GM18499 (cell line): ENCODE measurements at regions not wholly inside any gene's neighbourhood (a gene's known extent, or its start where the extent isn't known, plus 50 kb on each side); places are given as distances from the start of the nearest gene placed in this dataset.

Source experiments
- ATAC-seq: cut with Tn5 transposase; IDR thresholded peaks from one replicate; pipeline ENCODE4 v1.9.1; 2021; ENCODE audit warnings: moderate number of reproducible peaks; ENCODE audit not compliant: insufficient read depth, unreplicated experiment

DNA sequence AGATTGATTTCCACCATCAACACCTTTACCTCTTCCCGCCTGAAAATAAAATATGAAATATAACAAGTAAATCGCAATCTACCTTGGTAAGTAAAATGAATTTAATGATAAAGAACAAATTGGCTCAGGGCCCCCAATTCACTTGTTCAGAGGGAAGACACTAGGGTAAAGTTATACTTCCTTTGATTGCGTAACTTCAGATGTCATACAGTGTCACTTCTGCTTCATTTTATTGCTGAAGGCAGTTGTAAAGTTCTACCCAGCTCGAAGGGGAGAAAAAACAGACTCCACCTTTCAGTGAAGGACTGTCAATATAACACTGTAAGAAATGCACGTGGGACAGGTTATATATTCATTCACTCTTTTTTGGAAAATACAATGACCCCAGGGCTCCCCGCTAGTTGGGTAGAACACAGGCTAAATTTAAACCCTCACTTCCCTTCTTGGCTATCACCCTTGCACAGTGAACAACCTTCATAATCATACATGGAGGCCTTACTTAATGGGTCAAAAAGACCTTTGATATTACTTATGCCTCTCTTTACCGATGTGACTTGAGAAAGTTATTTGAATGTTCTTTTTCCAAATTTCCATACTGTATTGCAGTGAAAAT, 848.8 kb downstream of the MAT2B start:
- ATAC-seq, result no peak

- no peak for ATAC-seq
These were observed 849.9 kb downstream of the MAT2B start for GRCh38 chr5:164355267-164355830.

DNA sequence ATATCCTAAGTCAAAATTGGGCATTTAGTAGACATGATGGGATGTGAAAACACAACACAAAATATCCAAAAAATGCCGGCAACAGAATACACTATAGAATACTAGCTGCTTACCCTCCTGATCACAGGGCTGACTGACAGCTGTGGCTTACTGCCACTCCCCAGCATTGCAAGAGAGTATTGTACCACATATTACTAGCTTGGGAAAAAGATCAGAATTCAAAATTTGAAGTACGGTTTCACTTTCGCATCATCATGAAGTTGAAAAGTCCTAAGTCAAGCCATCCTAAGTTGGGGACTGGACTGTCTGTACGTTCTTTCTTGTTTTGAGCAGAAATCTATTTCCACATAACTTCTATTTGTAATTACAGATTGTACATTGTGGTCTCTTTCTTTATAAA, 851.4 kb downstream of the MAT2B start:
- no peak for ATAC-seq

GRCh38 chr5:164357395-164358033, 852.1 kb downstream of the MAT2B start:
- ATAC-seq, result no peak

DNA sequence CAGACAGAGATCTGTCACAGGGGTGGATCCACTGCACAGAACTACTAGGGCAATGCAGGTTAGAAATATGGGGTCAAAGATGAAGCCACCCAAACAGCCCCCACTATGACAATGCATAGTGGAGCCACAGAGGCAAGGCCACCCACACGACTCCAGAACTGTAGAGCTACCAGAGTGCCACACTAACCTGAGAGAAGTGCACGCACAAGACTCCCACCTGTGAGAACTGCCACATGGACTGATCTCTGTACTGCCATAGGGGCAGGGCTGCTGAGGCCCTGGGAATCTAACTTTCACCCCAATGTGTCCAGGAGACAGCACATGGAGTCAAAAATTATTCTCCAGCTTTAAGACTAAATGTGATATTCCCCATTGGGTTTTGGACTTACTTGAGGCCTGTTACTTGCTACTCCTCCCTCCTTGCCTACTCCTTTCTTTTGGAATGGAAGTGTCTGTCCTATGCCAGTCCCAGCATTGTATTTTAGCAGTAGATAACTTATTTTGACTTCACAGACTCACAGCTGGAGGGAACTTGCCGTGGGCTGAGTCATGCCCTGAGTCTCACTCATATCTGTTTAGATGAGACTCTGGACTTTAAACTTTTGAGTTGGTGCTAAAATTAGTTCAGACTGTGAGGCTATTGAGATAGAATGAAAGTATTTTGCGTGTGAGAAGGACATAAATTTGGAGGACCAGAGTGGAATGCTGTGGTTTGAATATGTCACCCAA, 853.3 kb downstream of the MAT2B start:
- ATAC-seq, result peak; percentile 53

DNA sequence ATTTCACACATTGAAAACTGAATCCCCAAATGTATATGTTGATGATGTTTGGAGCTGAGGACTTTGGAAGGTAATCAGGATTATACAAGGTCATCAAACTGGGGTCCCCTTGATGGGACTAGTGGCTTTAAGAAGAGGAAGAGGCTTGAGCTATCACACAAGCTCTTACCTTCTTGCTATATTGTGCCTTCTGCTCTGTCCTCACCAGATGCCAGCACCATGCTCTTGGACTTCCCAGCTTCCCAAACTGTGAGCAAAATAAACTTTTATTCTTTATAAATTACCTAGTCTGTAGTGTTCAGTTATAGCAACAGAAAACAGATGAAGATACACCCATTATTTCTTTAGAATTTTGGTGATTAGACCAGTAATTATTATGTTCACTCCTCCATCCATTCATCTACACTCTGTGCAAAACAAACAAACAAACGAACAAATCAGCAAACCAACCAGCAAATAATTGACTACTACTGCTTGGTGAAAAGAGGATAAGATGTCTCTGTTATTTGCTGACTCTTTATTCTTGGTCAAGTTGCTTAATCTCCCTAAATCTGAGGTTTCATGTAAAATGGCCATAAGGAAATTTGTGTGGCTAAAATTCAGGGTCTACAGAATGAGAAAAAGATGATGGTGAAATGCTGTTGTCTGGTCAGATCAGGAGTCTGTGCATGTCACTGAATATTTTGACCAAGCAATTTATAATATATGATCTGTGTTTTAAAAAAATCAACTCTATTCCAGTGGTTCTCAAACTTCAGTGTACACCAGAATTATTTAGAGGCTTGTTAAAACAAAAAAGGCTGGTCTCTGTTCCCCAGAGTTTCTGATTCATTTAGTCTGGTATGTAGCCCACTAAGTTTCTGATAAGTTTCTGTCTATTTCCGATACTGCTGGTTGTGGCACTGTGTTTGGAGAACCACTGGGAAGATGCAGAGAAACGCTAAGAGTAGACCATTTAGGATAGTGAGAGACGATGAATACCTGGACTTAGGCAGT, 854.1 kb downstream of the MAT2B start:
- peak; percentile 12 for ATAC-seq

DNA sequence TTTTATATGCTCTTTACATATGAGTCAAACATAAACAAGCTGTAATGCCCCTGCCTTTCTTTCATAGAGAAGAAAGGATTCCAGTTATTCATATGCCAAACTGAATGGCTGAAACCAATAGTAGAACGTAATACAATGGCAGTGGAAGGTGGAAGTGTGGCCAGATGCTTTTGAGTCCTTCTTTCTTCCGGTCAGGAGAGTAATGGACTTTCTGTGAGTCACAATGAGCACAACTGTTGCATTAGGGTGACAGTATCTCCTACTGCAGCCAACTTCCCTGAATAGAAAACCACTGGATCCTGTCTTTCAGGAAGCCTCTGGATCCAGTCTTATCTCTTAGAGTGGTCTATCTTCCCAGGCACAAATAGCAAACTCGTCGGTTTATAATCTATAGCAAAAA, 855.2 kb downstream of the MAT2B start:
- no peak for ATAC-seq

GRCh38 chr5:164361986-164362385, 856.6 kb downstream of the MAT2B start:
- ATAC-seq, result no peak

DNA sequence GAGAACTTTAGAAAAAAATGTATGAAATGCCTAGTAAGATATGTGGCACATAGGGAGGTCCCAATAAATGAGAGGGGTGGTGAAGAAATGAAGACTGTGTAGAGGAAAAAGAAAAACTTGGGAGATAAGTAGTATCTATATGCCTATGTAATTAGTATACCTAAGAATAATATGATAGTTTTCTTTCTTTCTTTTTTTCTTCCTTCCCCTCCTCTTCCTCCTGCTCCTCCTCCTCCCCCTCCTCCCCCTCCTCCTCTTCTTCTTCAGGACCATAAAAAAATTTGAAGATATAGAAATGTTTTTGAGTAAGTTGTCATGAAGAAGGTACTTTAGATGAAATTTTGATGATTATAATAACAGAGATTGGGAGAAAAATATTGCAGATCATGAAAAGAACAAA, 857.4 kb downstream of the MAT2B start:
- no peak for ATAC-seq

- no peak for ATAC-seq
These were observed 859.1 kb downstream of the MAT2B start for GRCh38 chr5:164364237-164365208.

DNA sequence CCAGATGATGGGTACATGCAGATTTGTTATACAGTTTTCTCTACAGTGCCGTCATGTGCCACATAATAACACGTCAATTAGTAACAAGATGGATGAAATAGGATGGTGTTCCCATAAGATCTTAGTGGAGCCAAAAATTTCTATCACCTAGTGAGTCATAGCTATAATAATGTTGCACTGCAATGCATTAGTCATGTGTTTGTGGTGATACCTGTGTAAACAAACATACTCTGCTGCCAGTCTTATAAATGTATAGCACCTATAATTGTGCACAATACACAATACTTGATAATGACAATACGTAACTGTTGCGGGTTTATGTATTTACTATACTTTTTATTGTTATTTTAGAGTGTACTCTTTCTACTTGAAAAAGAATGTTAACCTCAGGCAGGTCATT, 865.4 kb downstream of the MAT2B start:
- no peak for ATAC-seq

DNA sequence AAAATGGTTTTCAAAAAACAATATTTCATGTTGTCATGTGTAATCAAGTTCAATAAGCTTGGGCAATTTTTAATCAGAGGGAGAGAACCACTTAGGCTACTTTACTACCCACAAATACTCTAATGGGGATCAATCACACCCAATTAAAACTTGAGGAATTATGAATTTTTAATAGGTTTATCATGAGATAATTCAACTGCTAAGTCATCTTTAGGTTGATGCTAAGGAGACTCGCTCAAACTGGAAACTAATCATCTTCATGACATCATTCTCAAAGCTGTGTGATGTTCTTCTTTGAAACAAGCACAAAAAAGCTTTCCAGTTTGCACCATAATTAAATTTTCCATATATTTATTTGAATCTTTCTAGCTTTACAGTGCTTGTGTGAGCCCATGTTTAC, 867.5 kb downstream of the MAT2B start:
- no peak for ATAC-seq

GRCh38 chr5:164373876-164374275, 868.5 kb downstream of the MAT2B start:
- ATAC-seq, result no peak

DNA sequence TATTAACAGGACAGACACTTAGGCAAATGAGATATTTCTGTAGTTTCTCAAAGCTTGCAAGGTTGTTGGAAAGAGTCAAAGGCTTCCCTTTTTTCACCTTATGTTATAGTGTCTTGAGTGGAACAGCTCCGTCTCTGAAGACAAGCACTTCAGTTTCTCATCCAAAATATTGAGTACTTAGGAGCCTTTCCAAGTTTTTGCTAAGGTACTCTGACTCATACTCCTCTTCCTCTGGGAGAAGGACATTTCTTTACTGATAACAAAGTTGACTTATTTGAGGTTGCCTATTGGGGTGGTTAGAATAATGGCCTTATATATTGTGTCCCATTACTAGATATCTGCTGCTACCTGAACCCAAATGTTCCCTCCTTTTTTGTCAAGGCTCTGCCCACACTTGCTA, 869.6 kb downstream of the MAT2B start:
- no peak for ATAC-seq

DNA sequence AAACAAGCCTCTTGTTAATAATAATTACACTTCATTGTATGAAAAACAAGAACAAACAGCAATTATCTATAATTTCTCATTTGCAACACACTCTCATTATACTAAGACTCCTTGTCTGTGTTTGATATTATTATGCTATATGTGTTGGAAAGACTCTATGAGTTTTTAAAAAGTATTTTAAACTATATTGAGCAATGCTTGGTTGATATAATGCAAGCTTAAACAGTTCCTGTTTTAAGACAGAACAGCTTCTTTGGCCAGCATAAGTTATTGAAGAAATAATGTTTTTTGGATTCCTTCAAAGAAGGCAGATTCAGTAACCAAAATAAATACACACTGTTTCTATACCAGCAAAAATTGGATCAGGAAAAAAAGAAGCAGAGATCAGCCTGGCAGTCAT, 871.4 kb downstream of the MAT2B start:
- ATAC-seq, result no peak

DNA sequence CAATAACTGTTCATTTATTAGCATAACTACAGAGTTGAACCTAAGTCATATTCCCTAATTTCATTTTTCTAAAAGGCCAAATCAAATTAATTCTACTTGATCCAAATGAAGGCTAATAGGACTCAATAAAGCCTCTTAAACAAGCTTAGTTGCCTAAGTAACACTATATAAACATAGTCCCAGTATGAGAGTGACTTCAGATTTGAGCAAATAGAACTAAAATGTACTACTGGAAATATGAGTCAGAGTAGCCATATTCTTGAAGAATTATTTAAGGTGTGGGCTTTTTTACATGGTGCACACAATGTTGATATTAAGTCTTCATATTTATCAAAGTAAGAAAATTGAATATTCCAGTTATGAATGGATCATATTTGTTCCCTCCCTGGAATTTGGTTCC, 872.3 kb downstream of the MAT2B start:
- no peak for ATAC-seq

DNA sequence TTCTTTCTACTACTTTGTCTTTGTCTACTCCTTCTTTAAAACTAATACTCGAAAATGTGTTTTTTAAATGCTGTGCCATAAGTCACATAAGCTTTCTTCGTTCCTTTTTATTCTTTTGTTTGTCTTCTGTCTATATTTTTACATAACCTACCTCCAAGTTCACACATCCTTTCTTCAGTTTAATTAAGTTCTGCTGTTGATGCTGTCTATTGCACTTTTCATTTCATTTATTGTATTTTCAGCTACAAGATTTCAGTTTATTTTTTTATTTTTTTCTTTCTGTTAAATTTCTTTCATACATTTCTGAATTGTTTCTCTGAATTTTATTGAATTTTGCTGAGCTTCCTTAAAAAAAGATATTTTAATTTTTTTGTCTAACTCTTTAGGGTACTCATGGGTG, 878.2 kb downstream of the MAT2B start:
- no peak for ATAC-seq

DNA sequence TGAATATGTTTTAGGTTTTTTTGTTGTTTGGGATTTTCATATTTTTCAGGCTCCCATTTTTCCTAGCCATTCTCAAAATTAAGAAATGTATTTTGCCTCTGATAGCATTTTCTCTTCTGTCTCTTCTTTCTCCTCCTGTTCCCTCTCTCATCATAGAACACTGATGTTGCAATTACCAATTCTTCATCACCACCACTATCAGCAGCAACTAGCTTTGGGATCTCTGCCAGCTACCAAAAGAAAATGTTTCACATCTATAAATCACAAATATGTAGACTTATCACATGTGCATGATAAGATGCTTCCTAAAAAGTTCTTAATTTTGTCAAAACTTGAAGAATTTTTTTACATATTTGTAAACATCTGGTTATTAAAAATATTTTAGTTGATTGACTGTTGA, 887.1 kb downstream of the MAT2B start:
- ATAC-seq, result no peak

GRCh38 chr5:164394686-164395194, 889.3 kb downstream of the MAT2B start:
- ATAC-seq, result no peak
